ENCODE measurements at regions not wholly inside any gene's neighbourhood (a gene's known extent, or its start where the extent isn't known, plus 50 kb on each side); places are given as distances from the start of the nearest gene placed in this dataset.

GRCh38 chr4:3660086-3660927 lies 105.9 kb upstream of the ADRA2C start:
- Histone ChIP-seq H3K36me3 (no peaks in the 10 kb centered on the region), H3K27me3 (no peaks in the 10 kb centered on the region), H3K4me1 (peaks cover 22% of the 10 kb centered on the region), H3K9me3 (no peaks in the 10 kb centered on the region), H3K4me3 (ENCODE audit: low read depth, low read length) (no peak overlapping the region)
- TF ChIP-seq CTCF (IDR thresholded peaks at IDR 0.05; ENCODE audit: low read depth, low read length), result no peak
- peak; percentile 63 for DNase-seq

GRCh38 chr4:3659131-3659530 lies 107.1 kb upstream of the ADRA2C start:
- no peak for TF ChIP-seq CTCF (IDR thresholded peaks at IDR 0.05; ENCODE audit: low read depth, low read length)
- no peak for DNase-seq
- Histone ChIP-seq H3K36me3 (no peaks in the 10 kb centered on the region), H3K4me3 (ENCODE audit: low read depth, low read length) (no peak overlapping the region), H3K27me3 (no peaks in the 10 kb centered on the region), H3K9me3 (no peaks in the 10 kb centered on the region), H3K4me1 (peaks cover 22% of the 10 kb centered on the region)

GRCh38 chr4:3658530-3658913 lies 107.7 kb upstream of the ADRA2C start:
- H3K4me3 ChIP-seq (ENCODE audit: low read depth, low read length), result no peak overlapping the region
- TF ChIP-seq CTCF (IDR thresholded peaks at IDR 0.05; ENCODE audit: low read depth, low read length), result no peak
- H3K27me3 ChIP-seq, result no peaks in the 10 kb centered on the region
- H3K9me3 ChIP-seq, result no peaks in the 10 kb centered on the region
- DNase-seq, result peak; percentile 45
- peaks cover 22% of the 10 kb centered on the region for H3K4me1 ChIP-seq
- no peaks in the 10 kb centered on the region for H3K36me3 ChIP-seq

GRCh38 chr4:3657902-3658529 lies 108.2 kb upstream of the ADRA2C start:
- no peaks in the 10 kb centered on the region for H3K36me3 ChIP-seq
- H3K9me3 ChIP-seq, result no peaks in the 10 kb centered on the region
- no peaks in the 10 kb centered on the region for H3K27me3 ChIP-seq
- no peak for TF ChIP-seq CTCF (IDR thresholded peaks at IDR 0.05; ENCODE audit: low read depth, low read length)
- no peak for DNase-seq
- H3K4me3 ChIP-seq (ENCODE audit: low read depth, low read length), result no peak overlapping the region
- H3K4me1 ChIP-seq, result peaks cover 22% of the 10 kb centered on the region

- Histone ChIP-seq H3K4me3 (ENCODE audit: low read depth, low read length) (no peak overlapping the region), H3K4me1 (peaks cover 22% of the 10 kb centered on the region), H3K27me3 (no peaks in the 10 kb centered on the region), H3K36me3 (no peaks in the 10 kb centered on the region), H3K9me3 (no peaks in the 10 kb centered on the region)
- TF ChIP-seq CTCF (IDR thresholded peaks at IDR 0.05; ENCODE audit: low read depth, low read length), result no peak
- no peak for DNase-seq
Observed at GRCh38 chr4:3656416-3657356, 109.5 kb upstream of the ADRA2C start.
